ENCODE measurements at regions not wholly inside any gene's neighbourhood (a gene's known extent, or its start where the extent isn't known, plus 50 kb on each side); places are given as distances from the start of the nearest gene placed in this dataset.

- TF ChIP-seq POLR2AphosphoS5 (IDR thresholded peaks at IDR 0.05; ENCODE audit: low read depth, low read length): no peak
- TF ChIP-seq ZSCAN29 (CRISPR knock-in tag; conservative IDR thresholded peaks at IDR 0.05): no peak
- no peak for TF ChIP-seq ZNF850 (CRISPR knock-in tag; conservative IDR thresholded peaks at IDR 0.05)
These were observed 102.2 kb downstream of the ZNF92 start for GRCh38 chr7:65475734-65476319.
